Embryonic facial prominence (tissue), 1 donor: ENCODE measurements at regions not wholly inside any gene's neighbourhood (a gene's known extent, or its start where the extent isn't known, plus 50 kb on each side); places are given as distances from the start of the nearest gene placed in this dataset.
A peak's percentile ranks its signal among the peaks of the same experiment; 100 is the strongest.
"Not testable (repeated sequence)": the region's sequence is repeated elsewhere in the genome, so short reads cannot be mapped to it uniquely, and the experiment has no call there.

Experiments
- DNase-seq: peaks from one replicate; pipeline ENCODE4 v3.0.0-alpha.2; 2016; ENCODE audit errors: extremely low spot score

DNA sequence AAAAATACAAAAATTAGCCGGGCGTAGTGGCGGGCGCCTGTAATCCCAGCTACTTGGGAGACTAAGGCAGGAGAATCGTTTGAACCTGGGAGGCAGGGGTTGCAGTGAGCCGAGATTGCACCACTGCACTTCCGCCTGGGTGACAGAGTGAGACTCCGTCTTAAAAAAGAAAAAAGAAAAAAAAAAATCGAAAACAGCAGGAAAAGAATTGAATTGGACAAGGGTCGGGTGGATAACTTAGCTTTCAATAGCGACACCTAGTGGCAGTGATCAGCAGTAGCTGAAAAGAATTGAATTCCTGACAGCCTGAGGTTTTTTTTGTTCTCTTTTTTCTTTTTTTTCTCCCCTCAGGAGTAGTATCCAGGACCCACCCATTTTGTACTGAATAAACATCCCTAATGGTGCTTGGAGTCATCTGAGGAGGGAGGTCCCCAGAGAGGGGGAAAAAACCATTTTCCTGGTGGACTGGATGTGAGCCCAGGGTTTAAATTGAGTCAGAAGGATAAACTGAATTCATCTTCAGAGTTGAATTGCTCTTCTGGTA lies 55.1 kb downstream of the CYCS start:
- peak; percentile 61 for DNase-seq

DNA sequence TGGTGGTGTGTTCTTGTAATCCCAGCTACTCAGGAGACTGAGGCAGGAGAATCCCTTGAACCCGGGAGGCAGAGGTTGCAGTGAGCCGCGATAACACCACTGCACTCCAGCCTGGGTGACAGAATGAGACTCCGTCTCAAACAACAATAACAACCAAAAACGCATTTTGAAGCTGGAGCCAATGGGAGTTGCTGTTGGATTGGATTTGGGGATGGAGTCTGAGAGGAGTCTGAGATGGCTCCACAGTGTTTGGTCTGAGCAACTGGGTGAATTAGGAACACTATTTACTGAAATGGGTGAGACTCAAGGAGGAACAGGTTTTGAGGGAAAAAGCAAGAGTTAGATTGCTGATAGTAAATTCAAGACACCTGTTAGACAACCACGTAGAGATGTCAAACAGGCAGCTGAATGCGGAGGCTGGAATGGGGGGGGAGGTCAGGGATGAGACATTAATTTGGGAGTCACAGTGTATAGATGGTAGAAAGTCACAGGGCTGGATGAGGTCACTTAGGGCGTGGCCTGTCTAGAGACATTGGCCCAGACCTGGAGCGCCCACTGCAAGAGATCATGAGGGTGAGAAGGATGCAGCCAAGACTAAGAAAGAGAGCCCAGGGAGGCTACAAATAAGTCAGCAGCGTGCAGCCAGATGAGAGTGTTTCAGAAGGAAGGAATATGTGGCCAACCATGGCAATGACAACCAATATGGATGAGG lies 56.4 kb downstream of the CYCS start:
- DNase-seq, result no peak

DNA sequence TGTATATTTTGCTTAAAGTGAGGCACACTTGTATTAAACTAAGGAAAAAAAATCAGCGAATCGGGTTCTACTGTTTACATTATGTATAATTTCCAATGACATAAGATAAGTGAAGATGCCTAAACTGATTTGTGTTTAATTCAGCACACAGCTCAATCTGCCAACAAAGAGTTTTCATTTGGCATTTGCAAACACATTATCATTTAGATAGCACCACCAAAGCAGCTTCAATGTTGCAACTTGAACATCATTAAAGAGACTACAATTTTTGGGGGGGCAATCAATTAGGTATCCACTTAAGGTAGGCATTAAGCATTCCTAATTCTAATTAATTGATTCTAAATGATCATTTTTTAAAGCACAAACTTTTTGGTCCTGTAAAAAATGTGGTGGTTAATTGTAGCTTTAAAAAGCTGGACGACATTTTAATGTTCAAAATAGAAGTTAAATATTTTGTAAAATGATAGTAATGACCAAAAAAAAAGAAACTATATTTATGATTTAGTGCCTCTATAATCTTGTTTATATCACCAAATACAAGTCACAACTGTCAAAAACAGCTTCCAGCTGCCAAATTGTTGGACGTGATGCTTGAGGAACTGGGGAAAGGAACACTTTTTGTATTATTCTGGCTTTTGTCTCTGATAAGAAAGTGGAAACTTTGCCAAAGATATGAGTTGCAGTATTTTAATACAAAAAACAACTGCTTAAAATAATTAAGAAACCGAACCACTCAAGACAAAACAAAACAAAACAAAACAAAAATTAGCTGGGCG lies 57.1 kb downstream of the CYCS start:
- no peak for DNase-seq

DNA sequence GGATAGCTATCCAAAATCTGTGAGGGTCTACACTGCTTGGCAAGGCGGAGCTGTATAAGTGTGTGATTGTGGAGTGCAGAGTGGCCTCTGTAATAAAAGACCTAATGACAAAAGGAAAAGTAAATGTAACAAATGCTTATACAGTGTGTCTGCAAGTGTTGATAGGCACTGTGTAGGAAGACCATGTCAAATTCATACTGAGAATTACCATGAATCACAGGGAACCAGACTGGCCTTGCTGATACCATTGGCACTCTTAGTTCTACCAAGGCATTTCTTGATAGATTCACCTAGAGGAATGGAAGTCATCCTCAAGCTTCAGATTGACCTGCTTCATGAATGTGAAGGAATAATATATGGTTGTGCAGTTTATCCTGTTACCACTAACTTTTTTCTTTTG lies 58.8 kb downstream of the CYCS start:
- no peak for DNase-seq

DNA sequence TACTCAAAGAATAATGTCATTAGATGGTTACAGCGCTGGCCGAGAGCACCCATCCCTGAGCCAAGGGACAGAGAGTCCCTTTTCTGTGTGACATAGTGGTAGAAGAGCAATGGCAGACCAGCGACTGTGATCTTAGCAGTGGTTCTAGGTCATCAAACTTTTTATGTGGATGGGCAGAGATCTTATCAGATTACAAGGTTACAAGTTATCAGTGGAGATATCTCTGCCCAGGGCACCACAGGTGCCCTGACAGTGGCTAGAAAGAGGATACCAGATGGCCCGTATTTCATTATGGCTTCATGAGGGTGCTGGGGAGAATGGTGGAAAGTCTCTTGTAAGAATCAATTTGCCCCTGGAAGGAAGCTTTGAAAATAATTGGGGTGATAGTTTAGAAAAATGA lies 62.7 kb downstream of the CYCS start:
- DNase-seq, result no peak

DNA sequence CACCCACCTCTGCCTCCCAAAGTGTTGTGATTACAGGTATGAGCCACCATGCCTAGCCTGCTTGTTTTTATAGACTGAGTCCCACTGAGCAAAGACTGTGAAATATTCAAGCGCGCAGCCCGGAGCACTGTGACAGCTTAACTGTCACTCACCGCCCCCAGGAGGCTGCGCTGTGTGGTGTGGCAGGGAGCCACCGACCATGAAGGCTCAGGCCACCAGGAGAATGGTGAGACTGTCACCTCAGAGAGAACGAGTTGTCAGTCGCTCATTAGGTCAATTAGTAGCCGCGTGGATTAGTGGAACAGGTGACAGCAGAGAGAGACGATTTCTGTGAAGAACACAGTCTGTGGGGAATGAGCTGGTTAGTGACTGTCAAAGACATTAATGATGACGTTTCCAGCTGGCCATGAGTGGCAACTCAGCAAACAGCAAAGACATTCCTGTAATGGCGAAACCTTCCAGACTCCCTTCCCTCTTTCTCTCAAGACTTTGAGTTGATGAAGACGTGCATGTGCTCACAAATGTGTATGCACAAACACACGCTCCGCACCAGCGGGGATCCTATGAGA lies 64.5 kb downstream of the CYCS start:
- no peak for DNase-seq

DNA sequence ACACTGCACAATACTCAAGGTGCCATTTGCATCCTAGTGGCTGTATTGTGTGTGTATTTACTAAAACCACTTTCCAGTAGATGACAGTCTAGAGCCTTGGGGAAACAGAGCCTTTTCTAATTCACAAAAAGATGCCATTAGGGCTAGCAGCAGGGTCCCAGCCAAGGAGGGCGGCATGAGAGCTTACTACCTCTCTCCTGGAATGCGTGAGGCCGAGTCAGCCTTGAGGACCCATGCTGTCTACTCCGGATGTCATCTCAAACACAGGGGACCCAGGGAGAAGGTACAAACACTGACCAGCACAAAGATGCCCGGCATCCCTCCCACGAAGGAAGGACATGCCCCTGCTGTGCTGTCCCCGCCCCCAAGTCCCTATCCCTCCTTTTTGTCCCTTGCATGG lies 65.5 kb downstream of the CYCS start:
- no peak for DNase-seq

DNA sequence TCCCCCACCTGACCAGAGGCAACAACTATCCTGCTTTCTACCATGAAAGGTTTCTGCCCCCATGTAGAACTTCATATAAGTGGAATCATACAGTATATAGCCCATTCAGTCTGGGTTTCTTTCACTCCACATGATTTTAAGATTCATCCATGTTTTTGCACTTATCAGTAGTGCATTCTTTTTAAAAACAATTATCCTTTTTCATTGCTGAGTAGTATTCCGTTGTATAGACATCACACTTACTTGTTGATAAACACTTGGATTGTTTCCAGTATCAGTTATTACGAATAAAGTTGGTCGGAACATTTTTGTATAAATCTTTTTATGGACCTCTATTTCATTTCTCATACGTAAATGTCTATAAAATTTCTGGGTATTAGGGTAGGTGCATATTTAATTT lies 68.7 kb downstream of the CYCS start:
- DNase-seq, result no peak

DNA sequence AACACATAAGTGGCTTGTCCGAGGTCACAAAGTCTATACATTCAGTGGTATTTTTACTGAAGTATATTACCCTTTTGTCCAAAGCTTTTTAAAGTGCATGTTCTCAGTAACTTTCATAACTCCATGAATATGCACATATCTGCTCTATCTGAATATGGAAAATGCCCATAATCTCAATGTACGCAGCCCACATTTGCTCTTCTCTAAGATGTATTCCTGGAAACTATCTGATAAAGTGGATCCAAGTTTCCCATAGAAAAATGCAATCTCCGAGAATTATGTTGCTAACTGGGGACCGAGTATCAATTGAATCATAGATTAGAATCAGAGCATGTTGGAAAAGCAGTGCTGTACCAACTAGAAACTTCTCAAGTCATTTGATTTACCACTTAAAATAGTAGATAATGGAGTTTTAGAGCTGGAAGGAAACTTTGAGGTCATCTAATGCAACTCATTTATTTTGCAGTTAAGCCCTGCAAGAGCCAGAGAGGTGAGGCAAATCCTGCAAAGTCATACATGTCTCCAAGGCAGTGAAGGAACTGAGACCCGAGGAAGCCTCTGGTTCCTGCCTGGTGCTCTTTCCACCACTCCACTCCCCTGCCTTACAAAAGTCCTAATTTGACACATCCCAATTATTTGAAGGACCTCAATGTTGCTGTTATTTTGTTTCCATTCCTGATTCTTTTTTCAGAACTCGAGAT lies 69.4 kb downstream of the CYCS start:
- no peak for DNase-seq

DNA sequence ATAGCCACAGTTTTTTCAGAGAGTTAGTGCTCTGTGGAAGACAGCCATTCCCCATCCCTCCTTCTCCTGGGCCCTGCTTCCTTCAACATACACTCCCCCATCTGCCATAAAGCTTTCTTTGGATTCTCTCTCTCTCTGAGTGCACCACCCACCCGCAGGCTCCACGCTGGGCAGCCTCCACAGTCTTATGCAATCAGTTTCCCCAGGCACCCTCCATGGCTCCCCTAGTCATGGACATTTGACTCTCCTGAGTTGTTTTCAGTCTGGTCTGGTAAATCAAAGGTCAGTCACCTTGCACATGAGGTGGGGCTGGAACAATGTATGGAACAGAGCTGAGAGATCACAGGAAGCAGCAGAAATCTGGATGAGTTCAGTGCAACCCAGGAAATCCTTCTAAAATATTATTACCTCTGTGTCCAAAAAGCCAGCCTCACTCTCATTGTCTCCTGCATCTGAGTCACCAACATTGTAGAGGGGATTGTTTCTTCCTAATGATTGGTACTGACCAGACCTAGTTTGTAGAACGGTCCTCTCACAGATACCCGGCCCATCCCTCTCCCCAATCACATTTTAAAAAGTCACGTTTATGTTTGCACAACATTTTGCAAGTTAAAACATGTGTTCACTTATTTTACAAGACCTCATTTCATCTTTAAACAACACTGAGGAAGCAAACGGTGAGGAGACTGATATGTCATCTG lies 70.1 kb downstream of the CYCS start:
- no peak for DNase-seq

DNA sequence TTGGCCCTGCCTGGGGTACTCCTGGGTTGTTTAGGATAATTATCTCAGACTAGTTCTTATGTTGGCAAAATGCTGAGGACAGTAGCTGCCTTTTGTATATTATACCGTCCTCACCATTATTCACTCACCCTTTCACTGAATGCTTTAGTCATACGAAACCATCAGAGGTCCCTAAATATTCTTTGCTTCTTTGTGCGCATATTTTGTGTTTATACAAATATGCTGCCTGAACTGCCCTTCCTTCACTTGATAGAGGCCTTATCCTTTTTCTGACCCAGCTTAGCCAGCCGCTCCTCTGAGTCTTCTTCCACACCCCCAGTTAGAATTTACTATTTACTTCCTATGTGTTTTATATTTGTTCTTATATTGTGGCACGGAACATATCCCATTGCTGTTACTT lies 70.2 kb upstream of the OSBPL3 start:
- DNase-seq, result no peak

DNA sequence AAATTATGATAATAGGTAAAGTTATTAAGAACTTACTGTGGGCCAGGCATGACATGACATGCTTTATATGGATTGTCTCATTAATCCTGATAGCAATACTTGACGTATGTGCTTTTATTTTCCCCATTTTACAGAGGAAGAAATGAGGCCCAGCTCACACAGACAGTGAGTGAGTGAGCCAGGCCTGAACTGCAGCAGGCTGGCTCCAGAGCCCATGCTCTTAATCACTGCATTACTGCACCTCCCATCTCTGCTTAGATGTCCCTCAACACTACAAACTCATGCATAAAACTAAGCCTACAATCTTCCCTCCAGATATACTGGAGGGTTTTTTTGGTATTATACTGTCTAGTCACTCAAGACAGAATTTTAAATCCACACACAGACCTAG lies 68.5 kb upstream of the OSBPL3 start:
- DNase-seq, result no peak

DNA sequence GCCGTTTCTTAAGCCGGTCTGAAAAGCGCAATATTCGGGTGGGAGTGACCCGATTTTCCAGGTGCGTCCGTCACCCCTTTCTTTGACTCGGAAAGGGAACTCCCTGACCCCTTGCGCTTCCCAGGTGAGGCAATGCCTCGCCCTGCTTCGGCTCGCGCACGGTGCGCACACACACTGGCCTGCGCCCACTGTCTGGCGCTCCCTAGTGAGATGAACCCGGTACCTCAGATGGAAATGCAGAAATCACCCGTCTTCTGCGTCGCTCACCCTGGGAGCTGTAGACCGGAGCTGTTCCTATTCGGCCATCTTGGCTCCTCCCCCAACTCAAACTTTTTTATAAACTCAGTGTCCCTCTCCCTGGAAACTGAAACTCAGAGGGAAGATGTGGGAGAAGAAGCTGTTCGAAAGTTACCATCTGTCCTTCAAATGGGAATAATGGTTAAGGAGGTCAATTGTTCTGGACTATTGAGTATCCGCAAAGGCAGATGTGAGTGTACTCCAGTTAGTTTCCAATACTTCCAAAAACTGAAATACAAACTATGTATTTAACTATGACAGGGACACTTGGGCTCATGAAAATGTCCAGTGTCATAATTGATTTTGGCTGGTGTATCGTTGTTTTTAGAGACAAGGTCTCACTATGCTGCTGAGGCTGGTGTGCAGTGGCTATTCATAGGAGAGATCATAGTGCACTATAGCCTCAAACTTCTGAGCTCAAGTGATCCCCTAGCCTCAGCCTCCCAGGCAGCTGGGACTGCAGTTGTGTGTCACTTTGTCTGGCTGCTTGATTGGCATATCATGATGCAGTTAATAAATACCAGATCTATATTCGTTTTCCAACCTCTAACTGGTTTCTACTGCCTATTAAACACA lies 67.8 kb upstream of the OSBPL3 start:
- DNase-seq, result not testable (repeated sequence)

DNA sequence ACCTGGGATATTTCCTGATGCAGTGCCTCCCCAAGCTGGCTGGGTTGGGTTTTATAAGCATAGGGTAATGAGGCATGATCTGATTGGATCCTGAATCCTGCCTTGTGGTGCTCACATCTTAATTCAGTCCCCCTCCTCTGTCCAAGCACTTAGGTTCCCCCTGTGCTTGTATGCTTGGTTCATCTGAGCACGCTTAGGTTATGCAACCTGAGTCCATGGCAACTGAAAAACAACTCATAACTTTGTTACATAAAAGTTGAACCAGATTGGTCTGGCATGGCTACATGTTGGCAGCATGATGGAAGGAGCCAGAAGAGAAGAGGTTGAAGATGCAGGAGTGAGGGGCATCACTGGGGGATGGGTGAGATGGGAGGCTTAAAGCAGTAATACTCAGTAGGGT lies 57.3 kb upstream of the OSBPL3 start:
- no peak for DNase-seq

DNA sequence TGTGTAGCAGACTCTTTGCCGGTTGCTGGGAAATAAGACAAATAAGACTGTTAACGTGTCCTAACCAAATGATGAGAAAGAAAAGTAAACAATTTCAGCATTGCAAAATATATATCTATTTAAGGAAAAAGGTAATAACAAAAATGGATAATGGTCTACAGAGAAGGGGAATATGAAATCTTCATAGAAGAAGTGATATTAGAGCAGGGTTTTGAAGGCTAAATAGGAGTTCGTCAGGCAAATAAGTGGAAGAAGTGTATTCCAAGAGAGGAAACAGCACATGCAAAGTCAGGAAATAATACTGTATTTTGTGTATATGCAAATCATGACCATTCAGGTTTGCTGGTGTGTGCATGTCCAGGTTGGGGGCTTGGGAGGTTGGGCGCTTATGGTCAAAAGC lies 55.3 kb upstream of the OSBPL3 start:
- DNase-seq, result no peak

DNA sequence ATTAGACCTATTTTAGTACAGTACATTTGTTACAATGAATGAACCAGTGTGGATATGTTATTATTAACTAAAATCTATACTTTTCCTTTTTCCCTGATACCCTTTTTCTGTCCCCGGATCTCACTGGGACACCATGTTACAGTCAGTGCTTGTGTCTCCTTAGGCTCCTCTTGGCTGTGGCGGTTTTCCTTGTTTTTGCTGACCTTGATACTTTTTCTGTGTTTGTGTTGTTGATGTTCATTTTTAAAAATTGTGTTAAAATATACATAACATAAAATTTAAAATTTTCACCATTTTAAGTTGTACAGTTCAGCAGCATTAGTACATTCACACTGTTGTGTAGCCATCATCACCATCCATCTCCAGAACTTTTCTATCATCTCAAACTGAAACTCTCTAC lies 54.2 kb upstream of the OSBPL3 start:
- no peak for DNase-seq

DNA sequence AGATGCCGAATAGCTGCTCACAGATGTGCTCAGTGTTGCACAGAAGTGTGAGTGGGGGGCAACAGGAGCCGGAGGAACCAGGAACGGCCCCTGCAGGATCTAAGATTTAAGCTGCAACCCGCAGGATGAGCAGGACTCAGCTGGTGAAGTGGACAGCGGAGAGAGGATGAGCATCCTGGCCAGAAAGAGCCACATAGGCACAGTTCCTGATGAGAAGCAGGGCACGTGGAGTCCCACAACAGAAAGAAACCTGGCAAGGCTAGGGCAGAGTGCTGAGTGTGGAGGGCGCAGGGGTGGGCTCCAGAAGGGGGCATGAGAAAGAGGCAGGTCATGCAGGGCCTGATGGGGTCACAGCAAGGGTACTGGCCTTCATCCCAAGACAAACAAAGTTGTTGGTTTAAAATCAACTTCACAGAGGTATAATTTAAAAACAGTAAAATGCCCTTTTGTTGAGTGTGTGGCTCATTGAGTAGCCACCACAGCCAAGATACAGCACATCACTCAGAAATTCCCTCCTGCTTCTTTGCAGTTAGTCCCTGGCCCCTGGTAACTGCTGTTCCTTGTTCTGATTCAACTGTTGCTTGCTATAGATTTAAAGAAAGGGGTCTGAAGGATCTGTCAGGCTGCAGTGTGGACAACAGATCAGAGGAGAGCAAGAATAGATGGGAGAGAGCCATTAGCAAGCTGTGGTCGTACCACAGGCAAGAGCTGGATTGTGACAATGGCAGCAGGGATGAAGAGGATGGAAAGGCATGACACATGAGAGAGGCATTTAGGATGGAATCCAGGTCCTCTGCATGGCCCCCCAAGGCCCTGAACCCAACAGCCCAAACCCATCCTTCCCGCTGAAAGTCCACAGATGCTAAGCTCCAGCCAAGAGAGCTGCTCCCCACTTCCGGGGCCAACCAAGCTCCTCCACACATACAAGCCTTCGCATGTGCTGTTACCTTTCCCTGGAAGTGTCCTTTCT lies 53.1 kb upstream of the OSBPL3 start:
- no peak for DNase-seq

DNA sequence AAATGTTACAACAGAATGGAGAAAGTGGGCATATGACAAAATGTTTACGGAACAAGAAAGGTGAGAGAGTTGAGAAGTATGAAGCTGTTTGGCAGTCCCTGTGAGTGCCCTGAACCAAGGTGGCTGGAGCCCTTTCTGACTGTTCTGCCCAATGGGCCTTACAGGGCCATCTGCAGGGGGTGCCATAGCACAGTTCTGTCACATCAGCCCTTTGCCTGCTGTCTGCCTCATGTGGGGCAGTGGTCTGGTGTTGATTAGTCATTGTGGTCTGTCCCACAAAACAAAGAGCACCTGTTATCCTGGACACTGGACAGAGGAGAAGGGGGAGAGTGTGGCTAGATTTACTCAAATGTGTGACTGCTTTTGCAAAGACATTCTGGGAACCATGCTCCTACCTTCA lies 51.5 kb upstream of the OSBPL3 start:
- no peak for DNase-seq

DNA sequence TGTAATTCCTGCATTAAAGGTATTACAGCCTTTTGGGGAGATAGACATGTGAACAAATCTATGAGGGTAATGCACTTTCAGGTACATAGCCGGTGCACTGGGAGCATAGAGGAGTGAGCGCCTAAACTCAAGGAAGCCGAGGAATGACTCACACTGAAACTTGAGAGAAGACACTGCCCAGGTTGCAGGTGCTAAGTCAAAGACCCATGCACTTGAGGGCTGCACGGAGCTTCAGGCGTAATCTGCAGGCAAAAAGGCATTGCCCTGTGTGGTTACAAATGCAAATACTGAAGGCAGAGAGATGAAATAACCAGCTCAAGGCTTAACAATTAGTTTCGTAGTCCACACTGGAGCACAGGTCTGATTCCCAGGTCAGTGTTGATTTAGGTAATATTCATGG lies 51.0 kb upstream of the OSBPL3 start:
- DNase-seq, result no peak
